ENCODE measurements at regions not wholly inside any gene's neighbourhood (a gene's known extent, or its start where the extent isn't known, plus 50 kb on each side); places are given as distances from the start of the nearest gene placed in this dataset.
A peak's percentile ranks its signal among the peaks of the same experiment; 100 is the strongest.

GRCh38 chr14:101626331-101626730, 65.0 kb downstream of the DIO3 start:
- Mint-ChIP-seq H3K9me3 (ENCODE audit: low read depth) (no peaks in the 10 kb centered on the region), H3K27me3 (ENCODE audit: low read depth) (peaks cover 11% of the 10 kb centered on the region), H3K36me3 (ENCODE audit: low read depth) (no peaks in the 10 kb centered on the region), H3K4me3 (ENCODE audit: unreplicated experiment) (no peak overlapping the region), H3K4me1 (ENCODE audit: low read depth) (peaks cover 6% of the 10 kb centered on the region), H3K27ac (ENCODE audit: unreplicated experiment) (no peak overlapping the region)
- no peak for TF ChIP-seq CTCF (IDR thresholded peaks at IDR 0.05)
- no peak for DNase-seq (ENCODE audit: low spot score)

- Mint-ChIP-seq H3K4me1 (ENCODE audit: low read depth) (peaks cover 6% of the 10 kb centered on the region), H3K27me3 (ENCODE audit: low read depth) (peaks cover 11% of the 10 kb centered on the region), H3K36me3 (ENCODE audit: low read depth) (no peaks in the 10 kb centered on the region), H3K4me3 (ENCODE audit: unreplicated experiment) (no peak overlapping the region), H3K27ac (ENCODE audit: unreplicated experiment) (no peak overlapping the region), H3K9me3 (ENCODE audit: low read depth) (no peaks in the 10 kb centered on the region)
- no peak for DNase-seq (ENCODE audit: low spot score)
- no peak for TF ChIP-seq CTCF (IDR thresholded peaks at IDR 0.05)
These were observed 66.6 kb downstream of the DIO3 start for GRCh38 chr14:101627915-101628262.

- peaks cover 6% of the 10 kb centered on the region for H3K4me1 Mint-ChIP-seq (ENCODE audit: low read depth)
- no peaks in the 10 kb centered on the region for H3K9me3 Mint-ChIP-seq (ENCODE audit: low read depth)
- DNase-seq (ENCODE audit: low spot score): no peak
- no peak overlapping the region for H3K27ac Mint-ChIP-seq (ENCODE audit: unreplicated experiment)
- no peaks in the 10 kb centered on the region for H3K36me3 Mint-ChIP-seq (ENCODE audit: low read depth)
- peaks cover 11% of the 10 kb centered on the region for H3K27me3 Mint-ChIP-seq (ENCODE audit: low read depth)
- H3K4me3 Mint-ChIP-seq (ENCODE audit: unreplicated experiment): peak overlapping the region; percentile 20
- peak; percentile 100 for TF ChIP-seq CTCF (IDR thresholded peaks at IDR 0.05)
These were observed 67.2 kb downstream of the DIO3 start for GRCh38 chr14:101628471-101628966.

GRCh38 chr14:101628975-101629374, 67.7 kb downstream of the DIO3 start:
- no peak for TF ChIP-seq CTCF (IDR thresholded peaks at IDR 0.05)
- H3K9me3 Mint-ChIP-seq (ENCODE audit: low read depth): no peaks in the 10 kb centered on the region
- no peaks in the 10 kb centered on the region for H3K36me3 Mint-ChIP-seq (ENCODE audit: low read depth)
- no peak overlapping the region for H3K4me3 Mint-ChIP-seq (ENCODE audit: unreplicated experiment)
- DNase-seq (ENCODE audit: low spot score): no peak
- peaks cover 6% of the 10 kb centered on the region for H3K4me1 Mint-ChIP-seq (ENCODE audit: low read depth)
- no peak overlapping the region for H3K27ac Mint-ChIP-seq (ENCODE audit: unreplicated experiment)
- H3K27me3 Mint-ChIP-seq (ENCODE audit: low read depth): peaks cover 12% of the 10 kb centered on the region

GRCh38 chr14:101630056-101630965, 69.0 kb downstream of the DIO3 start:
- no peak overlapping the region for H3K27ac Mint-ChIP-seq (ENCODE audit: unreplicated experiment)
- H3K36me3 Mint-ChIP-seq (ENCODE audit: low read depth): no peaks in the 10 kb centered on the region

More at GRCh38 chr14:101630056-101630965, 69.0 kb downstream of the DIO3 start:
- no peak overlapping the region for H3K4me3 Mint-ChIP-seq (ENCODE audit: unreplicated experiment)
- peaks cover 6% of the 10 kb centered on the region for H3K4me1 Mint-ChIP-seq (ENCODE audit: low read depth)
- no peaks in the 10 kb centered on the region for H3K9me3 Mint-ChIP-seq (ENCODE audit: low read depth)
- TF ChIP-seq CTCF (IDR thresholded peaks at IDR 0.05): no peak
- no peak for DNase-seq (ENCODE audit: low spot score)
- H3K27me3 Mint-ChIP-seq (ENCODE audit: low read depth): peaks cover 10% of the 10 kb centered on the region
